HS-5 (cell line): ENCODE measurements at regions not wholly inside any gene's neighbourhood (a gene's known extent, or its start where the extent isn't known, plus 50 kb on each side); places are given as distances from the start of the nearest gene placed in this dataset.
"Not testable (repeated sequence)": the region's sequence is repeated elsewhere in the genome, so short reads cannot be mapped to it uniquely, and the experiment has no call there.

ENCODE experiments used
- DNase-seq: peaks from one replicate; pipeline ENCODE4 v3.0.0-alpha.2; 2012; ENCODE audit warnings: low read depth

- DNase-seq = no peak
Measured at GRCh38 chr4:131764730-131765129, 1384.4 kb upstream of the PCDH10 start.

GRCh38 chr4:131774382-131774781, 1374.7 kb upstream of the PCDH10 start:
- DNase-seq = peak; percentile 81

- DNase-seq = not testable (repeated sequence)
Measured at GRCh38 chr4:131810565-131810964, 1338.5 kb upstream of the PCDH10 start.
